ENCODE measurements at regions not wholly inside any gene's neighbourhood (a gene's known extent, or its start where the extent isn't known, plus 50 kb on each side); places are given as distances from the start of the nearest gene placed in this dataset.
"Not testable (repeated sequence)": the region's sequence is repeated elsewhere in the genome, so short reads cannot be mapped to it uniquely, and the experiment has no call there.

DNA sequence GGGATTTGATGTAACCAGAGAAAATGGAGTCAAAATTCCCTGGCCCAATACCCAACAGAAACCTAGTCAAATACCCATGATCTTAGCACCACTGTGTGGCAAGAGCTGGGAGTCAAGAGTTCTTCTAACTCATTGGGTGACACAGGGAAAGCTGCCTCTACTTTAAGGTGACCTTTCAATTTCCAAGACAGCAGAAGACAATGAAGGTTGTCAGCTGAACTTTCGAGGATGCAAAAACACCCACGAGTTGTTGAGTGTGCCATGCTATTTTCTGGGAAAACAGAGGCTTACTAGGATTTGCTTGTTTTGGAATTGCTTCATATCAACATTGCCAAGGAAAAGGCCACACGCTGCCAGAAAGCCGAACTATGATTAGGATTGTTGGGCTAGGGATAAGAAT is 61.6 kb upstream of the CYRIA start:
- Histone ChIP-seq H3K4me2 (ENCODE audit: low read length) (no peak overlapping the region), H3K9ac (ENCODE audit: low read depth, low read length) (no peak overlapping the region), H3K27me3 (ENCODE audit: control insufficient read depth, insufficient read depth, low read length) (peaks cover 9% of the 10 kb centered on the region), H3K9me3 (replicated peaks; ENCODE audit: low read length) (no peaks in the 10 kb centered on the region), H3K36me3 (ENCODE audit: insufficient read depth, low read length) (no peaks in the 10 kb centered on the region), H3K4me1 (ENCODE audit: control insufficient read depth, insufficient read depth, low read length) (no peaks in the 10 kb centered on the region), H3K4me3 (ENCODE audit: low read length) (no peak overlapping the region)

DNA sequence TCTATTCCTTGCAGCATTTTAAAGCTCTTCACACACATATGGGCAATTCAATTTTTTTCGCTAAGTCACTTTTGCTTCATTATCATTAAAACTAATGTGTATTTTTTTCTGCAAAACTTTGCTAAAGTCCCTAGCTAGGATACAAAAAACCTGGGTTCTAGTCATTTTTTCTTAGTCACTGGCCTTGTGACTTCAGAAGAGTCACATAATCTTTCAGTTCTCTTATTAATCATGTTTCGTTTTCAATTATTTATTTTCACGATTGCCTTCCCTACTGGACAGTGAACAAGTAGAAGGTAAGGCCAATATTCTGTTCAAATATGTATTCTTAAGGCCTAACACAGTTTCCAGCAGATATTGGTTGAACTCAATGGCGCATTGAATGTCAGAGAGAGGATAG is 60.9 kb upstream of the CYRIA start:
- no peak overlapping the region for H3K4me3 ChIP-seq (ENCODE audit: low read length)
- no peak overlapping the region for H3K9ac ChIP-seq (ENCODE audit: low read depth, low read length)
- no peaks in the 10 kb centered on the region for H3K9me3 ChIP-seq (replicated peaks; ENCODE audit: low read length)
- H3K4me1 ChIP-seq (ENCODE audit: control insufficient read depth, insufficient read depth, low read length), result no peaks in the 10 kb centered on the region
- H3K27me3 ChIP-seq (ENCODE audit: control insufficient read depth, insufficient read depth, low read length), result peaks cover 9% of the 10 kb centered on the region
- no peak overlapping the region for H3K4me2 ChIP-seq (ENCODE audit: low read length)
- H3K36me3 ChIP-seq (ENCODE audit: insufficient read depth, low read length), result no peaks in the 10 kb centered on the region

DNA sequence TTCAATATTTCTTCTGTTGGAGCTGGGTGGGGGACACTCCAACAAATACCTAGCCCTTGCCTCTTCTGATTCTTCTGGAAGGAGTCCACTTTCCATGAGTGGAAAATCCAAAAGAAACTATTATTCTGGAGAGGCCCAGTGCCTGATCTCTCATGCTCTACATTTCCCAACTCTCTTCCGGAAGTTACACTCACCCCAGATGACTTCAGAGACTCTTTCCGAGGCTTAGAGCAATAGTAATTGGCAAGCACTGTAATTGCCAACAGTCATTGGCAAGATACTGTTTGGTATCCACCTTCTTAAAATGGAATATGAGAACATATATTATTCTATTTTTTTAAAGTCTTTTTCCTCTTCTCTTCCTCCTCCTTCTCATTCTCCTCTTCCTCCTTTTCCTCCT is 60.5 kb upstream of the CYRIA start:
- Histone ChIP-seq H3K4me1 (ENCODE audit: control insufficient read depth, insufficient read depth, low read length) (no peaks in the 10 kb centered on the region), H3K27me3 (ENCODE audit: control insufficient read depth, insufficient read depth, low read length) (peaks cover 9% of the 10 kb centered on the region), H3K36me3 (ENCODE audit: insufficient read depth, low read length) (no peaks in the 10 kb centered on the region), H3K9ac (ENCODE audit: low read depth, low read length) (no peak overlapping the region), H3K4me3 (ENCODE audit: low read length) (no peak overlapping the region), H3K4me2 (ENCODE audit: low read length) (no peak overlapping the region), H3K9me3 (replicated peaks; ENCODE audit: low read length) (no peaks in the 10 kb centered on the region)

DNA sequence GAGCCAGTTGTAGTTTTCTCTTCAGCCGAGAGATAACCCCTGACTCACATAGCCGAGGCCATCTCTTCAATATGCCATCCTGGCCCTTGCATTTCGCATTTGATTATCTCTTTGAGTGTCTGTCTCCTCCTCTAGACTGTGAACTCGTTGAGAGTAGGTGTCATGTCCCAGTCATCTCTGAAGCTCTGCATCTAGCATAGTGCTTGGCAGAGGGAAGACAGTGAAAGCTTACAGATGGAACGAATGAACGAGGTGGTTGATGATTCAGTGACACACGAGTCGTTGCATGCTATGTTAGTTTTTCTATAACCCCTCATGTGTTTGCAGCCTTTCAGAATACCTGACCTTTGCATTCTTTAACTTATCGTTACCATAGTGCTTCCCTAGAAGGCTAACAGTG is 59.9 kb upstream of the CYRIA start:
- H3K9ac ChIP-seq (ENCODE audit: low read depth, low read length), result no peak overlapping the region
- H3K9me3 ChIP-seq (replicated peaks; ENCODE audit: low read length), result no peaks in the 10 kb centered on the region

DNA sequence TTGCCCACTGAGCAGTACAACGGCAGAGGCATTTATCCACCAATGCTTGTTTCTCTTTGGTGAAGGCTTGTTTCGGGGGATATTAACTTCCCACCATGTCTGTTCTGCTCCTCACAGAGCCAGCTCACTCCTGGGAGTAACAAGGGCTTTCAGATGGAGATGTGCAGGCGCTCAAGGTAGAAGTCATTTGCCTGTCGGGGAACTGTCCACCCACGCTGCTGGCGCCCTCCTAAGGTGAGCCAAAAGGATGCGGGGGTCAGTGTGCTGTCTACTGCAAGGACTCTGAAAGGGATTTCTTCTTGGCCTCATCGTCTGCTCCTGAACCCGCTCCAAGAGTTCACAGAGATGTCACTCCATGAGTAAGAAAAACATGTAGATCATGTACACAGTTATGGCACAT is 57.0 kb upstream of the CYRIA start:
- Histone ChIP-seq H3K27me3 (ENCODE audit: control insufficient read depth, insufficient read depth, low read length) (peaks cover 12% of the 10 kb centered on the region), H3K36me3 (ENCODE audit: insufficient read depth, low read length) (no peaks in the 10 kb centered on the region), H3K9ac (ENCODE audit: low read depth, low read length) (no peak overlapping the region), H3K4me2 (ENCODE audit: low read length) (no peak overlapping the region), H3K9me3 (replicated peaks; ENCODE audit: low read length) (no peaks in the 10 kb centered on the region), H3K4me3 (ENCODE audit: low read length) (no peak overlapping the region), H3K4me1 (ENCODE audit: control insufficient read depth, insufficient read depth, low read length) (no peaks in the 10 kb centered on the region)

More for the DNA sequence above, 59.9 kb upstream of the CYRIA start:
- H3K4me3 ChIP-seq (ENCODE audit: low read length), result no peak overlapping the region
- H3K27me3 ChIP-seq (ENCODE audit: control insufficient read depth, insufficient read depth, low read length), result peaks cover 9% of the 10 kb centered on the region
- no peaks in the 10 kb centered on the region for H3K4me1 ChIP-seq (ENCODE audit: control insufficient read depth, insufficient read depth, low read length)
- no peak overlapping the region for H3K4me2 ChIP-seq (ENCODE audit: low read length)
- H3K36me3 ChIP-seq (ENCODE audit: insufficient read depth, low read length), result no peaks in the 10 kb centered on the region

DNA sequence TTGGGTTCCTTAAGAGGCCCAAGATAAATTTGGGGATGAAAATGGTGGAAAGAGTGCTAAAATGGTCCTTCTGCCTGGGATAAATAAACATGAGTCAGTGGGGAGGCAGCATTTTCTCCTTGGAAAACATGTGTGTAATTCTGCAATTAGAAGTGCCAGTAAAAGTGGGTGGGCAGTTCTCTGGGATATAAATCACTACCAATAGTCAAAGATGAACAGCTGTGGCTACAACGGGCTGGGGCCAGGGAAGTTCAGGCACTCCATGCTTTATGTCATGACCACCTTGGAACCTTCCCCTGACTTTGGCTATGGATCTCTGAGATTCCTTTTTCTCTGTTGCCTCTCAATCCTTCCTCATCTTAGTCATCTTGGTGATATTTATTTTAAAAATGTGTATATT is 56.5 kb upstream of the CYRIA start:
- Histone ChIP-seq H3K4me1 (ENCODE audit: control insufficient read depth, insufficient read depth, low read length) (no peaks in the 10 kb centered on the region), H3K36me3 (ENCODE audit: insufficient read depth, low read length) (no peaks in the 10 kb centered on the region), H3K9ac (ENCODE audit: low read depth, low read length) (no peak overlapping the region), H3K27me3 (ENCODE audit: control insufficient read depth, insufficient read depth, low read length) (peaks cover 12% of the 10 kb centered on the region), H3K4me3 (ENCODE audit: low read length) (no peak overlapping the region), H3K9me3 (replicated peaks; ENCODE audit: low read length) (no peaks in the 10 kb centered on the region), H3K4me2 (ENCODE audit: low read length) (no peak overlapping the region)

DNA sequence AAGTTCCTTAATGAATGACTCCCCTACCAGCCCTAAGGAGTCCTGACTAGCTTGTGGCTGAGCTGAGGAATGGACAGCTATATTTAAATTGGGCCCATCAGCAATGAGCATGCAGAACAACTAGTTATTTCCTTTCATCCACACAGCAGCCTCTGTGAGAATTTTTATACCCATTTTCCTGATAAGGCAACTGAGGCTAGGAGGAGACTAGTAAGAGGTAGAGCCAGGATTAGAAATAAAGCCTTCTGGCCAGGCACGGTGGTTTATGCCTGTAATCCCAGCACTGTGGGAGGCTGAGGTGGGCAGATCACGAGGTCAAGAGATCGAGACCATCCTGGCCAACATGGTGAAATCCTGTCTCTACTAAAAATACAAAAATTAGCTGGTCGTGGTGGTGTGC is 55.9 kb upstream of the CYRIA start:
- H3K4me2 ChIP-seq (ENCODE audit: low read length), result not testable (repeated sequence)

DNA sequence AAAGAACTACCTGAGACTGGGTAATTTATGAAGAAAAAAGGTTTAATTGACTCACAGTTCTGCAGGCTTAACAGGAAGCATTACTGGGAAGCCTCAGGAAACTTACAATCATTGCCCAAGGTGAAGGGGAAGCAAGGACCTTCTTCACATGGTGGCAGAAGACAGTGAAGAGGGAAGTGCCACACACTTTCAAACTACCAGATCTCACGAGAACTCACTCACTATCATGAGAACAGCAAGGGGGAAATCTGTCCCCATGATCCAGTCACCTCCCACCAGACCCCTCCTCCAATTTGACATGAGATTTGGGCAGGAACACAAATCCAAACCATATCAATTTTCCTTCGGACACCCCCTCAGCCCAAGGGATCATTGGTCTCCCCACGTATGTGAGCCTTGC is 55.1 kb upstream of the CYRIA start:
- not testable (repeated sequence) for H3K4me2 ChIP-seq (ENCODE audit: low read length); H3K4me1 ChIP-seq (ENCODE audit: control insufficient read depth, insufficient read depth, low read length); H3K4me3 ChIP-seq (ENCODE audit: low read length); H3K9me3 ChIP-seq (replicated peaks; ENCODE audit: low read length); H3K36me3 ChIP-seq (ENCODE audit: insufficient read depth, low read length); H3K9ac ChIP-seq (ENCODE audit: low read depth, low read length)
- H3K27me3 ChIP-seq (ENCODE audit: control insufficient read depth, insufficient read depth, low read length), result peaks cover 12% of the 10 kb centered on the region

More for the DNA sequence above, 55.9 kb upstream of the CYRIA start:
- not testable (repeated sequence) for H3K4me1 ChIP-seq (ENCODE audit: control insufficient read depth, insufficient read depth, low read length); H3K9me3 ChIP-seq (replicated peaks; ENCODE audit: low read length); H3K9ac ChIP-seq (ENCODE audit: low read depth, low read length); H3K36me3 ChIP-seq (ENCODE audit: insufficient read depth, low read length); H3K4me3 ChIP-seq (ENCODE audit: low read length)
- peaks cover 12% of the 10 kb centered on the region for H3K27me3 ChIP-seq (ENCODE audit: control insufficient read depth, insufficient read depth, low read length)

DNA sequence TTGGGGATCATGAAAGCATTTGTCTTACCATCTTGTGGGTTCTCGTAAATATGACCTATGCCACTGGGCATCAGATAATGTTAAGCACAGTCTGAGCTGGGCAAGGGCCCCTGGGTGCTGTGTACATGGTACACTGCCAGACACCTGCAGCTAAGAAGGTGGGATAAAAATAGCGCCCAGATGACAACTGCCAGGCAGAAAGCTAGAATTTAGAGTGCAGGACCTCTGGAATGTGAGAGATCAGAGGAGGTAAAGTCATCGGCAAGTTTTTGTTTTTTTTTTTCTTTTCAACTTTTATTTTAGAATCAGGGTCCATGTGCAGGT is 53.8 kb upstream of the CYRIA start:
- no peaks in the 10 kb centered on the region for H3K36me3 ChIP-seq (ENCODE audit: insufficient read depth, low read length)
- H3K9ac ChIP-seq (ENCODE audit: low read depth, low read length), result no peak overlapping the region
- H3K4me3 ChIP-seq (ENCODE audit: low read length), result no peak overlapping the region
- peaks cover 7% of the 10 kb centered on the region for H3K27me3 ChIP-seq (ENCODE audit: control insufficient read depth, insufficient read depth, low read length)
- peaks cover 3% of the 10 kb centered on the region for H3K4me1 ChIP-seq (ENCODE audit: control insufficient read depth, insufficient read depth, low read length)
- H3K4me2 ChIP-seq (ENCODE audit: low read length), result no peak overlapping the region
- no peaks in the 10 kb centered on the region for H3K9me3 ChIP-seq (replicated peaks; ENCODE audit: low read length)

DNA sequence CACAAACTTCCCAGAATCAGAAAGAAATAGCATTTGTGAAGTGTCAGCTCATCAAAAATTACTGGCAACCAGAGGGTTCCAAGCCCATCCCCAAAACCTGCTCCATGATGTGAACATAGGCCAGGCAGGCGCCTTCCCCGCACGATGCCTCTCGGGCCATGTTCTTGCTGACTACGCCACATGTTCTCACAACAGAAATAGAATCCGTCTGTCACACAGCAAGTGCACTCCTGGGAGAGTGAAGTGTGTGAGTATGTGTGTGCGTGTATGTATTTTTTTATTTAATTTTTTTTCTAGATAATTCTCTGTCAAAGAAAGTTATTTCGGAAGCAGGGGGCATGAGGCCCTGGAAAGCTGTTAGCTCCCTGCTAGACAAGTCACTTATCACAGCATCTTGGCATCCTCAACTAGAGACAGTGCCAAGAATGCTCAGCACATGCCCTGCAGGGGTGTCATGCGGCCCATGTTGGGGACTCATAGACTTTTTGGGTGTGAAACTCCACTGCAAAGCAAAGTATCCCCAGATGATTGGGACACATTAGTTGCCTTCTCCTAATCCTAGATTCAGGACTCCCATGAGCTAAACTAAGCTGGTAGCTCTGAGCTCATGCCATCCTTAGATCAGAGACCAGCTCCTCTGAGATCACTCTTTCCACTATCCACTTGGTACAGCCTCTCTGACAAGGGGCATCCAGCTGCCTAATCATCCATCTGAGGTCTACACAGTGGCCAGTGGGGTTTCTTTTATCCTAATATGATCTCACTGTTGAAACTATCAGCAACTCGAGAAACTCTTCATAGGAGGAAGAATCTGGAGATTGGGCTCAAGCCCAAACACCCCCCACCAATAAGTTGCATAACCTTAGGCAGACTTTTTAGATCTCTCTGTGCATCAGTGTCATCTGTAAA is 53.2 kb upstream of the CYRIA start:
- Histone ChIP-seq H3K9me3 (replicated peaks; ENCODE audit: low read length) (no peaks in the 10 kb centered on the region), H3K4me3 (ENCODE audit: low read length) (no peak overlapping the region), H3K4me2 (ENCODE audit: low read length) (no peak overlapping the region), H3K9ac (ENCODE audit: low read depth, low read length) (no peak overlapping the region), H3K36me3 (ENCODE audit: insufficient read depth, low read length) (no peaks in the 10 kb centered on the region), H3K4me1 (ENCODE audit: control insufficient read depth, insufficient read depth, low read length) (peaks cover 3% of the 10 kb centered on the region), H3K27me3 (ENCODE audit: control insufficient read depth, insufficient read depth, low read length) (peaks cover 4% of the 10 kb centered on the region)

DNA sequence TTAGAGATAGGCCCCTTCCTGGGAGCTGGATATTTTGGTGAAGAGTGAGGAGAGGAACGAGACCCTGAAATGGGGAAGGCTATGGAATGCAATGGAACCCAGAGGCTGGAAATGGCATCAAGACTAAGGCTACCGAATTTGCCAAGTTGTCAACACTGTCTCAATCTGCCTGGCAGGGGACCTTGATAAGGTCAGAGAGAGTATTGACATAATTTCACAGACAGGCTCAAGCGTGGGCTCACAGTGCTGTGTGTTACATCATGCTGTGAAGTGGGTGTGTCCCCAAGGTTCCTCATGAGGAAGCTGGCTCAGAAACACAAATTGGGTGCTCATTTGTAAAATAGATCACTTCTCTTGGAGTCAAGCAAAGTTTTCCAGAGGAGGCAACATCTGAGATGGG is 51.8 kb upstream of the CYRIA start:
- Histone ChIP-seq H3K27me3 (ENCODE audit: control insufficient read depth, insufficient read depth, low read length) (peaks cover 4% of the 10 kb centered on the region), H3K4me3 (ENCODE audit: low read length) (no peak overlapping the region), H3K9ac (ENCODE audit: low read depth, low read length) (no peak overlapping the region), H3K36me3 (ENCODE audit: insufficient read depth, low read length) (no peaks in the 10 kb centered on the region), H3K9me3 (replicated peaks; ENCODE audit: low read length) (no peaks in the 10 kb centered on the region), H3K4me1 (ENCODE audit: control insufficient read depth, insufficient read depth, low read length) (peaks cover 3% of the 10 kb centered on the region), H3K4me2 (ENCODE audit: low read length) (no peak overlapping the region)

DNA sequence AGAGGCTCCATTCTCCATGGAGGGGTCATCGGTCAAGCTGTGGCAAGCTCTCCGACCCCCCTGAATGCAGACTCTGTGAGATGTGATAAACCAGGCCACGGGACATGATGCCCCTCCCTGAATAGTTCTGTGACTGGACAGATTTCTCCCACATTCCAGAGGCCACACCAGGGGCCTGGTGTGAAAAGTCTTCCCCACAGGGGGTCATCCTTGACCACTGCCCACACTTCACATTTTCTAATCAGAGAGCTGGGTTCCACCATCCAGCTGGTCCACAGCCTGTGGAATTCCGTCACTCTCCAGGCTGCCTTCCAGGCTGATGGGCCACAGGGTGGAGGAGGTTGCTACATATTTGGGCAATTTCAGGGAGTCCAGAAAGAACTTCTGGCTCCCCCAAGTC is 51.3 kb upstream of the CYRIA start:
- H3K4me1 ChIP-seq (ENCODE audit: control insufficient read depth, insufficient read depth, low read length), result peaks cover 3% of the 10 kb centered on the region
- no peak overlapping the region for H3K9ac ChIP-seq (ENCODE audit: low read depth, low read length)
- no peaks in the 10 kb centered on the region for H3K9me3 ChIP-seq (replicated peaks; ENCODE audit: low read length)
- no peaks in the 10 kb centered on the region for H3K36me3 ChIP-seq (ENCODE audit: insufficient read depth, low read length)
- no peak overlapping the region for H3K4me3 ChIP-seq (ENCODE audit: low read length)
- H3K4me2 ChIP-seq (ENCODE audit: low read length), result no peak overlapping the region
- peaks cover 4% of the 10 kb centered on the region for H3K27me3 ChIP-seq (ENCODE audit: control insufficient read depth, insufficient read depth, low read length)
